Ovary (tissue), 7 donors: ENCODE measurements at regions not wholly inside any gene's neighbourhood (a gene's known extent, or its start where the extent isn't known, plus 50 kb on each side); places are given as distances from the start of the nearest gene placed in this dataset.

Experiments
- DNase-seq, 5 donors: peaks; one replicate each; pipeline ENCODE4 v3.0.0-alpha.2; 2019 to 2020
- H3K27ac ChIP-seq, 2 donors: fragments of 200-600 bp; one replicate each; pipeline versions ENCODE4 v1.5.1 to v1.8.0; 2019 to 2022
- H3K27me3 ChIP-seq: fragments of 200-600 bp; one replicate; pipeline ENCODE4 v1.8.0; 2022
- H3K36me3 ChIP-seq: fragments of 200-600 bp; sonication (generic); one replicate; pipeline ENCODE4 v1.5.1; 2019
- H3K4me1 ChIP-seq: one replicate; pipeline ENCODE4 v1.8.1; 2013; ENCODE audit warnings: mild to moderate bottlenecking, moderate library complexity; ENCODE audit not compliant: insufficient read depth
- H3K4me3 ChIP-seq: fragments of 200-600 bp; sonication (generic); one replicate; pipeline ENCODE4 v1.5.1; 2017
- H3K9me3 ChIP-seq, 2 donors: fragments of 200-600 bp in 1 of 2; sonication (generic) in 1 of 2; one replicate each; pipeline versions ENCODE4 v1.5.1 to v1.8.1; 2013 to 2019; ENCODE audit warnings: mild to moderate bottlenecking in 1 of 2, moderate library complexity in 1 of 2
- EP300 ChIP-seq: sonication (generic); formaldehyde crosslinking; IDR thresholded peaks from one replicate; pipeline ENCODE4 v1.6.1; 2017; ENCODE audit warnings: antibody characterized with exemption
- POLR2A ChIP-seq: fragments of 450-650 bp; IDR thresholded peaks from one replicate; pipeline ENCODE4 v1.6.1; 2017; ENCODE audit warnings: antibody characterized with exemption, mild to moderate bottlenecking, moderate library complexity
- WGBS, 3 donors: extraction: QIAGEN DNeasy Blood & Tissue Kit in 1 of 3; methylation state at CpG; one replicate each; pipeline versions ENCODE4 v1.1.5 to v1.1.7; 2013 to 2017; 5-methylcytosine and 5-hydroxymethylcytosine counted together
- intact Hi-C, 4 donors: fragments of 100-400 bp; cut with DNase I; formaldehyde crosslinking; loops; one replicate each; pipeline versions ENCODE4 v1.11.0 to v1.15.1; 2022 to 2023
- TF ChIP-seq, protein P1 (sequence below), 3 donors: fragments of 450-650 bp in 2 of 3; fragments of 200-600 bp in 1 of 3; IDR thresholded peaks; one replicate each; pipeline versions ENCODE4 v1.5.1 to v1.8.0; 2016 to 2022; ENCODE audit warnings: antibody characterized with exemption in 3 of 3, mild to moderate bottlenecking in 1 of 3
- donor health status: DM: no; HTN: no; CAD: no; lungs with moderate emphysema.
- donor health status: DM: no; HTN: no; CAD: no.
- donor health status: Bipolar disorder and iron deficiency.
- donor health status: DM: no; HTN: no; CAD: no.
- donor health status: DM: yes; HTN: yes; CAD: no.

GRCh38 chr6:19153270-19153980 lies 683.7 kb upstream of the ID4 start:
- H3K27ac ChIP-seq, result no peak overlapping the region
- WGBS, 3 donors, result 9 to 24% (median 21%) methylated on average over 7 of the region's 7 CpGs
- peak in 1 of 5 donors; percentile 32 for DNase-seq

DNA sequence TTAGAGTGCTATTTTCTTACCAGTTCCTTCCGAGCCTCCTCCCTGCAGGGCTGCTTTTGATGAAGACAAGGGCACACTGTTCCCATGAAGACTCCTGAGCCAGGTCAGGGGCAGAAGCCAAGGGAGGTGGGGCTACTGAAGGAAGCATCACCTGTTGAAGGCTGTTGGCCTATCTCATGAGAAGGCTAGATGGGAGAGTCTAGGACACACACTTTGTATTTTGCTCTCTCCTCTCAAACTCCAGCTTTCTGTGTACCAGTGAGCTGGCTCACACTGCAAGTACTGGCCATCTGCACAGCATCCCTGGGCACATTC lies 683.2 kb upstream of the ID4 start:
- no peak for DNase-seq
- intact Hi-C loops, result no loop called here
- peaks cover 5% of the 10 kb centered on the region for H3K4me1 ChIP-seq
- no peaks in the 10 kb centered on the region for H3K9me3 ChIP-seq
- WGBS, 3 donors, result 10 to 55% (median 38%) methylated on average over 1 of the region's 1 CpG
- no peaks in the 10 kb centered on the region for H3K27me3 ChIP-seq
- H3K4me3 ChIP-seq, result no peak overlapping the region
- no peaks in the 10 kb centered on the region for H3K36me3 ChIP-seq
- no peak overlapping the region for H3K27ac ChIP-seq
- no peak for TF ChIP-seq POLR2A
- TF ChIP-seq, protein P1, sequence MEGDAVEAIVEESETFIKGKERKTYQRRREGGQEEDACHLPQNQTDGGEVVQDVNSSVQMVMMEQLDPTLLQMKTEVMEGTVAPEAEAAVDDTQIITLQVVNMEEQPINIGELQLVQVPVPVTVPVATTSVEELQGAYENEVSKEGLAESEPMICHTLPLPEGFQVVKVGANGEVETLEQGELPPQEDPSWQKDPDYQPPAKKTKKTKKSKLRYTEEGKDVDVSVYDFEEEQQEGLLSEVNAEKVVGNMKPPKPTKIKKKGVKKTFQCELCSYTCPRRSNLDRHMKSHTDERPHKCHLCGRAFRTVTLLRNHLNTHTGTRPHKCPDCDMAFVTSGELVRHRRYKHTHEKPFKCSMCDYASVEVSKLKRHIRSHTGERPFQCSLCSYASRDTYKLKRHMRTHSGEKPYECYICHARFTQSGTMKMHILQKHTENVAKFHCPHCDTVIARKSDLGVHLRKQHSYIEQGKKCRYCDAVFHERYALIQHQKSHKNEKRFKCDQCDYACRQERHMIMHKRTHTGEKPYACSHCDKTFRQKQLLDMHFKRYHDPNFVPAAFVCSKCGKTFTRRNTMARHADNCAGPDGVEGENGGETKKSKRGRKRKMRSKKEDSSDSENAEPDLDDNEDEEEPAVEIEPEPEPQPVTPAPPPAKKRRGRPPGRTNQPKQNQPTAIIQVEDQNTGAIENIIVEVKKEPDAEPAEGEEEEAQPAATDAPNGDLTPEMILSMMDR (IDR thresholded peaks at IDR 0.05), result no peak
- no peak for TF ChIP-seq EP300

More at GRCh38 chr6:19153270-19153980, 683.7 kb upstream of the ID4 start:
- intact Hi-C loops, result no loop called here
- no peak overlapping the region for H3K4me3 ChIP-seq
- no peaks in the 10 kb centered on the region for H3K9me3 ChIP-seq
- H3K36me3 ChIP-seq, result no peaks in the 10 kb centered on the region
- no peaks in the 10 kb centered on the region for H3K27me3 ChIP-seq
- TF ChIP-seq, protein P1 (IDR thresholded peaks at IDR 0.05), result no peak
- TF ChIP-seq EP300, result no peak
- TF ChIP-seq POLR2A, result no peak
- H3K4me1 ChIP-seq, result peaks cover 5% of the 10 kb centered on the region

DNA sequence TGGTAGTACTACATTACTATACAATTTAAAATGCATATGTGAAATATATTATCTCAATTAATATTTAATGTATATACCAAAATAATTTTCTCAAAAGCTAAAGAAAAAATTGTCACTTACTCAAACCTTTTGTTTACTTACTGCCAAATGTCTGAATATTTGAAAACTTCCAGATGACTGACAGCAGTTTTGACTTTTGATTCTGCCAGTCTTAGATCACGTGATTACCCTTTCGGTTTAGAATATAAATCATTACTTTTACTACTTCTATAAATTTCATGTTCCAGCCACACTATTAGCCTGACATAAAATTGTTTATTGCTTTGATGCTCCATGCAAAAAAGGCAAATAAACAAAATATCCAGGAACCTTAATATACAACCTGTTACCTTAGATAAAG lies 680.7 kb upstream of the ID4 start:
- H3K9me3 ChIP-seq, result no peaks in the 10 kb centered on the region
- WGBS, 3 donors, result 91 to 96% (median 93%) methylated on average over 2 of the region's 2 CpGs
- H3K27ac ChIP-seq, result no peak overlapping the region
- TF ChIP-seq POLR2A (no peak), EP300 (no peak)
- TF ChIP-seq, protein P1 (IDR thresholded peaks at IDR 0.05), result no peak
- intact Hi-C loops, result no loop called here
- H3K36me3 ChIP-seq, result no peaks in the 10 kb centered on the region
- peaks cover 6% of the 10 kb centered on the region for H3K4me1 ChIP-seq
- H3K4me3 ChIP-seq, result no peak overlapping the region
- DNase-seq, result no peak
- no peaks in the 10 kb centered on the region for H3K27me3 ChIP-seq

- Histone ChIP-seq H3K27me3 (no peaks in the 10 kb centered on the region), H3K36me3 (no peaks in the 10 kb centered on the region), H3K4me3 (no peak overlapping the region), H3K4me1 (peaks cover 6% of the 10 kb centered on the region), H3K9me3 (no peaks in the 10 kb centered on the region), H3K27ac (no peak overlapping the region)
- TF ChIP-seq, protein P1 (IDR thresholded peaks at IDR 0.05), result no peak
- TF ChIP-seq EP300, result no peak
- no peak for TF ChIP-seq POLR2A
- intact Hi-C loops, result no loop called here
- no peak for DNase-seq
These were observed 679.7 kb upstream of the ID4 start for GRCh38 chr6:19157486-19157885.
